HUDEP-2 (cell line): ENCODE measurements at regions not wholly inside any gene's neighbourhood (a gene's known extent, or its start where the extent isn't known, plus 50 kb on each side); places are given as distances from the start of the nearest gene placed in this dataset.

Source experiments
- DNase-seq, 76 experiments: peaks; one replicate each; lab custom pipeline; 2025; ENCODE audit not compliant: unreplicated experiment in 76 of 76; lab: John Stamatoyannopoulos, UW

- DNase-seq = no peak
Measured at GRCh38 chr1:86296305-86297205, 99.6 kb downstream of the ODF2L start.

- DNase-seq = no peak
Measured at GRCh38 chr1:86289746-86290145, 106.4 kb downstream of the ODF2L start.

GRCh38 chr1:86289161-86289560 is 107.0 kb downstream of the ODF2L start:
- no peak for DNase-seq

GRCh38 chr1:86288586-86289147 is 107.5 kb downstream of the ODF2L start:
- no peak for DNase-seq

GRCh38 chr1:86285796-86286195 is 110.3 kb downstream of the ODF2L start:
- DNase-seq = no peak

GRCh38 chr1:86282611-86283010 is 113.5 kb downstream of the ODF2L start:
- DNase-seq = no peak

- no peak for DNase-seq
Measured at GRCh38 chr1:86277936-86278335, 118.2 kb downstream of the ODF2L start.

- DNase-seq = no peak
Measured at GRCh38 chr1:86273066-86273465, 116.5 kb upstream of the COL24A1 start.

- DNase-seq = no peak
Measured at GRCh38 chr1:86272083-86272482, 115.5 kb upstream of the COL24A1 start.

- no peak for DNase-seq
Measured at GRCh38 chr1:86271046-86271445, 114.5 kb upstream of the COL24A1 start.

- no peak for DNase-seq
Measured at GRCh38 chr1:86263101-86263500, 106.5 kb upstream of the COL24A1 start.

- DNase-seq = no peak
Measured at GRCh38 chr1:86260476-86260875, 103.9 kb upstream of the COL24A1 start.

- no peak for DNase-seq
Measured at GRCh38 chr1:86259390-86259789, 102.8 kb upstream of the COL24A1 start.

GRCh38 chr1:86258101-86258500 is 101.5 kb upstream of the COL24A1 start:
- DNase-seq = no peak

- DNase-seq = no peak
Measured at GRCh38 chr1:86247597-86248279, 91.2 kb upstream of the COL24A1 start.

GRCh38 chr1:86245566-86246190 is 89.1 kb upstream of the COL24A1 start:
- no peak for DNase-seq

GRCh38 chr1:86239894-86240293 is 83.3 kb upstream of the COL24A1 start:
- no peak for DNase-seq

- DNase-seq = no peak
Measured at GRCh38 chr1:86239490-86239889, 82.9 kb upstream of the COL24A1 start.

GRCh38 chr1:86238226-86238625 is 81.7 kb upstream of the COL24A1 start:
- DNase-seq = no peak

GRCh38 chr1:86235852-86236251 is 79.3 kb upstream of the COL24A1 start:
- DNase-seq = no peak

- DNase-seq = no peak
Measured at GRCh38 chr1:86233403-86233802, 76.8 kb upstream of the COL24A1 start.
